Endodermal cell (in vitro differentiated cells): ENCODE measurements at regions not wholly inside any gene's neighbourhood (a gene's known extent, or its start where the extent isn't known, plus 50 kb on each side); places are given as distances from the start of the nearest gene placed in this dataset.

Experiments
- DNase-seq: peaks from one replicate; pipeline ENCODE4 v3.0.0-alpha.2; 2017
- H3K27ac ChIP-seq: 2 replicates; pipeline ENCODE4 v1.5.1; 2013; ENCODE audit warnings: mild to moderate bottlenecking, low read depth, low read length, moderate library complexity
- H3K27me3 ChIP-seq: 2 replicates; pipeline ENCODE4 v1.6.1; 2013; ENCODE audit warnings: mild to moderate bottlenecking, low read length, moderate library complexity; ENCODE audit not compliant: insufficient read depth, control insufficient read depth, poor library complexity, severe bottlenecking
- H3K36me3 ChIP-seq: 2 replicates; pipeline ENCODE4 v1.7.0; 2013; ENCODE audit warnings: mild to moderate bottlenecking, low read length, moderate library complexity; ENCODE audit not compliant: control insufficient read depth, insufficient read depth
- H3K4me1 ChIP-seq: one replicate; pipeline ENCODE4 v1.7.0; 2013; ENCODE audit warnings: low read length; ENCODE audit not compliant: control insufficient read depth, insufficient read depth
- H3K4me3 ChIP-seq: 2 replicates; pipeline ENCODE4 v1.5.1; 2013; ENCODE audit warnings: mild to moderate bottlenecking, low read length, moderate library complexity
- H3K9ac ChIP-seq: 2 replicates; pipeline ENCODE4 v1.6.1; 2013; ENCODE audit warnings: mild to moderate bottlenecking, low read length, moderate library complexity; ENCODE audit not compliant: poor library complexity, severe bottlenecking; ENCODE audit errors: extremely low read depth
- H3K9me3 ChIP-seq: 2 replicates; pipeline ENCODE4 v1.6.1; 2013; ENCODE audit warnings: mild to moderate bottlenecking, low read length, moderate library complexity; ENCODE audit not compliant: control insufficient read depth
- H3K27ac Mint-ChIP-seq: 2 replicates; pipeline ENCODE4 v1.8.0; 2020; ENCODE audit warnings: mixed read lengths
- H3K27me3 Mint-ChIP-seq: 2 replicates; pipeline ENCODE4 v1.8.0; 2021; ENCODE audit warnings: mild to moderate bottlenecking, mixed read lengths; ENCODE audit not compliant: insufficient read depth
- H3K36me3 Mint-ChIP-seq: 2 replicates; pipeline ENCODE4 v1.8.0; 2020; ENCODE audit warnings: low read depth, mixed read lengths
- H3K4me1 Mint-ChIP-seq: 2 replicates; pipeline ENCODE4 v1.8.0; 2020; ENCODE audit warnings: mixed read lengths
- H3K4me3 Mint-ChIP-seq: 2 replicates; pipeline ENCODE4 v1.8.0; 2020; ENCODE audit warnings: mild to moderate bottlenecking, moderate library complexity, mixed read lengths
- H3K9me3 Mint-ChIP-seq: 2 replicates; pipeline ENCODE4 v1.8.0; 2020; ENCODE audit warnings: mild to moderate bottlenecking, mixed read lengths
- WGBS, 2 experiments: methylation state at CpG; one replicate each; pipeline versions ENCODE4 v1.1.5 to v1.1.7; 2013; ENCODE audit warnings: missing lambda C conversion rate in 2 of 2, mixed read lengths in 1 of 2; ENCODE audit not compliant: insufficient coverage in 1 of 2, insufficient read length in 1 of 2; 5-methylcytosine and 5-hydroxymethylcytosine counted together
- TF ChIP-seq, protein P1 (sequence below): fragments of 200-600 bp; sonication (generic); conservative IDR thresholded peaks from 2 replicates; pipeline ENCODE4 v1.5.0; 2021; ENCODE audit warnings: antibody characterized with exemption, mild to moderate bottlenecking

GRCh38 chr14:25908277-25909044 lies 689.4 kb downstream of the NOVA1 start:
- no peak overlapping the region for H3K9ac ChIP-seq
- no peak overlapping the region for H3K4me3 ChIP-seq
- TF ChIP-seq, protein P1, sequence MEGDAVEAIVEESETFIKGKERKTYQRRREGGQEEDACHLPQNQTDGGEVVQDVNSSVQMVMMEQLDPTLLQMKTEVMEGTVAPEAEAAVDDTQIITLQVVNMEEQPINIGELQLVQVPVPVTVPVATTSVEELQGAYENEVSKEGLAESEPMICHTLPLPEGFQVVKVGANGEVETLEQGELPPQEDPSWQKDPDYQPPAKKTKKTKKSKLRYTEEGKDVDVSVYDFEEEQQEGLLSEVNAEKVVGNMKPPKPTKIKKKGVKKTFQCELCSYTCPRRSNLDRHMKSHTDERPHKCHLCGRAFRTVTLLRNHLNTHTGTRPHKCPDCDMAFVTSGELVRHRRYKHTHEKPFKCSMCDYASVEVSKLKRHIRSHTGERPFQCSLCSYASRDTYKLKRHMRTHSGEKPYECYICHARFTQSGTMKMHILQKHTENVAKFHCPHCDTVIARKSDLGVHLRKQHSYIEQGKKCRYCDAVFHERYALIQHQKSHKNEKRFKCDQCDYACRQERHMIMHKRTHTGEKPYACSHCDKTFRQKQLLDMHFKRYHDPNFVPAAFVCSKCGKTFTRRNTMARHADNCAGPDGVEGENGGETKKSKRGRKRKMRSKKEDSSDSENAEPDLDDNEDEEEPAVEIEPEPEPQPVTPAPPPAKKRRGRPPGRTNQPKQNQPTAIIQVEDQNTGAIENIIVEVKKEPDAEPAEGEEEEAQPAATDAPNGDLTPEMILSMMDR: no peak
- no peaks in the 10 kb centered on the region for H3K9me3 ChIP-seq
- Mint-ChIP-seq H3K9me3 (no peaks in the 10 kb centered on the region), H3K4me3 (no peak overlapping the region), H3K36me3 (no peaks in the 10 kb centered on the region), H3K27ac (no peak overlapping the region), H3K27me3 (no peaks in the 10 kb centered on the region), H3K4me1 (peaks cover 34% of the 10 kb centered on the region)
- WGBS, 2 experiments: 88 to 89% methylated on average over 1 to 3 of the region's 3 CpGs
- H3K27me3 ChIP-seq: no peaks in the 10 kb centered on the region
- peak overlapping the region; percentile 45 for H3K27ac ChIP-seq
- H3K4me1 ChIP-seq: no peaks in the 10 kb centered on the region
- no peak for DNase-seq
- no peaks in the 10 kb centered on the region for H3K36me3 ChIP-seq

- Histone ChIP-seq H3K27ac (no peak overlapping the region), H3K4me1 (peaks cover 3% of the 10 kb centered on the region), H3K9me3 (no peaks in the 10 kb centered on the region), H3K36me3 (no peaks in the 10 kb centered on the region), H3K27me3 (no peaks in the 10 kb centered on the region), H3K9ac (no peak overlapping the region), H3K4me3 (no peak overlapping the region)
- DNase-seq: no peak
- TF ChIP-seq, protein P1: no peak
- no peaks in the 10 kb centered on the region for H3K27me3 Mint-ChIP-seq
- H3K27ac Mint-ChIP-seq: no peak overlapping the region
- 96 to 100% methylated on average over 2 to 3 of the region's 3 CpGs for WGBS, 2 experiments
- no peaks in the 10 kb centered on the region for H3K36me3 Mint-ChIP-seq
- H3K9me3 Mint-ChIP-seq: no peaks in the 10 kb centered on the region
- H3K4me1 Mint-ChIP-seq: peaks cover 22% of the 10 kb centered on the region
- H3K4me3 Mint-ChIP-seq: no peak overlapping the region
These were observed 693.4 kb downstream of the NOVA1 start for GRCh38 chr14:25904446-25904845.

DNA sequence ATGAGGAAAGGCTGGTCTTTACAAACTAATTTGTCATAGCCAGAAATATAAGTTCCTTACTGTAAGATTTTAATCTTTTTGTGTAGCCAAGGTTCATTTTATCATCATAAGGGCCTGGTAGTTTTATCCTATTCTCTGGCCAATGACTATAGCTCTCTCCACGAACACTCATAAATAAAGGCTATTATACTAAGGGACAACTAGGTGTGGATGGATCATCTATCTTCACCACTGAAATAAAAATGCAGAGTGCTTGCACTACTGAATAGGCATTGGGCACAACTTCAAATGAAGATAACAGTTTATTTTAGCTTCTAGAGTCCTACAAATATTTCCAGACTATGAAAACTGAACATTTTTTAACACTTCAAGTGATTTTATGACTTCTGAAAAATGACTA lies 698.6 kb downstream of the NOVA1 start:
- DNase-seq: no peak
- TF ChIP-seq, protein P1: no peak
- Mint-ChIP-seq H3K4me3 (no peak overlapping the region), H3K4me1 (peaks cover 14% of the 10 kb centered on the region), H3K27ac (no peak overlapping the region), H3K36me3 (no peaks in the 10 kb centered on the region), H3K9me3 (no peaks in the 10 kb centered on the region), H3K27me3 (no peaks in the 10 kb centered on the region)
- H3K9ac ChIP-seq: no peak overlapping the region
- no peaks in the 10 kb centered on the region for H3K27me3 ChIP-seq
- H3K27ac ChIP-seq: no peak overlapping the region
- H3K4me3 ChIP-seq: no peak overlapping the region
- H3K4me1 ChIP-seq: peaks cover 5% of the 10 kb centered on the region
- H3K36me3 ChIP-seq: no peaks in the 10 kb centered on the region
- H3K9me3 ChIP-seq: no peaks in the 10 kb centered on the region
- WGBS, 2 experiments: 100% methylated on average over 1 of the region's 1 CpG; no CpG with 5 or more reads in 1 of the 2 experiments
